GM12873 (cell line): ENCODE measurements at regions not wholly inside any gene's neighbourhood (a gene's known extent, or its start where the extent isn't known, plus 50 kb on each side); places are given as distances from the start of the nearest gene placed in this dataset.

ENCODE experiments used
- TF ChIP-seq, protein P1 (sequence below): IDR thresholded peaks from 2 replicates; pipeline ENCODE4 v1.5.1; 2012; ENCODE audit warnings: low read depth, mild to moderate bottlenecking, moderate library complexity, low read length, control low read depth; ENCODE audit not compliant: insufficient read depth; ENCODE audit errors: missing control alignments

DNA sequence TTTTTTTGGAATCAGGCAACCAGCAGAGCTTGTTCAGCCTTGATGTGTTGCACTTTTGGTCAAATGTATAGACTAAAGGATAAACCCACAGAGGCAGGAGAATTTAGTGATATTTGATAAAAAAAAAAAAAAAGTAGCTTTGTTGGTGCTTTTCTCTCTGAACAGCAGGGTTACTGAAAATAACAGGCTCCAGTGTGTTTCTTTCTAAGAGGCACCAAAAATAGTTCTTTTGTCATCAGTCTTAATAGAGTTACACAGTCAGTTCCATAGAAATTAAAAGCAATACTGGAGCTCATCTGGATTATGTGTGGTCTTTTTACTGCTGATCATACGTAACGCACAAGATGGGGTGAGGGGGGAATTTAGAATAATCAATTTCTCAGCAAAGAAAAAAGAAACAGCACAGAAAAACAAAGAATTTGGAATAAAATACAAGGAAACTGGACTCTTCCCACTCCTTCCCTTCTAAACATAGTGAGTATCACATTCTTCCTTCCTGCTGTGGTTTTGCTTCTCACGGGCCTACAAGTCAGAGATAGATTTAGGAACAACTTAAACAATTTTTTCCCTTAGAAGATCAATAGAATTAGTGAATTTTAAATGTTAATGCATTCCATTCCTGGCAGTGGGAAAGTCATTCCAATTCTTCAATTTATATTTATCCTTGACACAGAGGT lies 178.8 kb upstream of the AKR1E2 start:
- TF ChIP-seq, protein P1, sequence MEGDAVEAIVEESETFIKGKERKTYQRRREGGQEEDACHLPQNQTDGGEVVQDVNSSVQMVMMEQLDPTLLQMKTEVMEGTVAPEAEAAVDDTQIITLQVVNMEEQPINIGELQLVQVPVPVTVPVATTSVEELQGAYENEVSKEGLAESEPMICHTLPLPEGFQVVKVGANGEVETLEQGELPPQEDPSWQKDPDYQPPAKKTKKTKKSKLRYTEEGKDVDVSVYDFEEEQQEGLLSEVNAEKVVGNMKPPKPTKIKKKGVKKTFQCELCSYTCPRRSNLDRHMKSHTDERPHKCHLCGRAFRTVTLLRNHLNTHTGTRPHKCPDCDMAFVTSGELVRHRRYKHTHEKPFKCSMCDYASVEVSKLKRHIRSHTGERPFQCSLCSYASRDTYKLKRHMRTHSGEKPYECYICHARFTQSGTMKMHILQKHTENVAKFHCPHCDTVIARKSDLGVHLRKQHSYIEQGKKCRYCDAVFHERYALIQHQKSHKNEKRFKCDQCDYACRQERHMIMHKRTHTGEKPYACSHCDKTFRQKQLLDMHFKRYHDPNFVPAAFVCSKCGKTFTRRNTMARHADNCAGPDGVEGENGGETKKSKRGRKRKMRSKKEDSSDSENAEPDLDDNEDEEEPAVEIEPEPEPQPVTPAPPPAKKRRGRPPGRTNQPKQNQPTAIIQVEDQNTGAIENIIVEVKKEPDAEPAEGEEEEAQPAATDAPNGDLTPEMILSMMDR = no peak

DNA sequence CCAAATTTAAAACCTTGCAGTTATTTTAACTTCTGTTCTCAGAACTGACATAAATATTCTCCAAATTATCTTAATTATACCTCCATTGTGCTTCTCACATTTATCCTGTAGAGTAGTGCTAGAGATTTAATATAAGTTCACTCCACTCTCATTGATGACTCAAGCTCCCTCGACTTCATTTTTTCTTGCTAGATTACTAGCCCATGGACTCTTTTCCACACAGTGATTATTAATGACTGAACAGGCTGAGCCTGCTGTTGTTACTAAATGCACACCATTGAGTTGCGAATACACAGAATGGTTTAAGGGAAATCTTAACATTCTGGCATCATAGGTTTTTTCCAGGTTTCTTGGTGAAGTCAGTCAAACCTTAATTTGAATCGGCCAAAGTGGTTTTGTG lies 179.5 kb upstream of the AKR1E2 start:
- TF ChIP-seq, protein P1 = no peak

DNA sequence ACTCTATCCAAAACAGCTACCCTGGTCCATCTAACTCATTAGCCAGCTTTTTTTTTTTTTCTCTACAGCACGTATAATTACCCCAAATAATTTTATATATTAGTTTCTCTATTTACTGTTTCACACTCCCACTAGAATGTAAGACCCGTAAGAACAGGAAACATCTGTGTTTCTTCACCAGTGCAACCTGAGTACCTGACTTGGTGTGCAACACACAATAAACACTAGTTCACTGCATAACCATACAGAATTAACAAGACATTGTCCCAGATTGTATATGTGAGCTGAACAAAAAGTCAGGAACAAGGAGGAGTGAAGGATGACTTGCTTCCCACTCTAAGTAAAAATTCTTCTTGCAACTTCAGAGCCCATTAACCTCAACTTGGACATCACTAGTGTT lies 180.2 kb upstream of the AKR1E2 start:
- TF ChIP-seq, protein P1 = no peak

DNA sequence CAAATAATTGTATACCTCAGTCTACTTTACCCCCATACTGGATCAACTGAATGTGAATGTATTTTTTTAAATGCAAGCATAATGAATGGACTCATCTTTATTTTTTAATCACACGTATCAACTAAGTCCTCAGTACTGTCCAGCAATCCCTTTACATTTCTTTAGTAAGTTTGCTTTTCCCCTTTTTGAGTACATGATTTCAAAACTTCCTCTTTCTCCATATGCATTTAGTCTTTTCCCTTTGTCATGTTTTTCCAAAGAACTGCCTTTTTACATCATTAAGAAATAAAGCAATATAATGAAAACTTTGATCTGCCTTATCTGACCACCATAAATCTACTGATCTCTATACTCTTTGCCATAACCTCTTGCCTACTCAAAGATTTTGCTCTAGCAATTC lies 182.5 kb upstream of the AKR1E2 start:
- TF ChIP-seq, protein P1 = no peak

DNA sequence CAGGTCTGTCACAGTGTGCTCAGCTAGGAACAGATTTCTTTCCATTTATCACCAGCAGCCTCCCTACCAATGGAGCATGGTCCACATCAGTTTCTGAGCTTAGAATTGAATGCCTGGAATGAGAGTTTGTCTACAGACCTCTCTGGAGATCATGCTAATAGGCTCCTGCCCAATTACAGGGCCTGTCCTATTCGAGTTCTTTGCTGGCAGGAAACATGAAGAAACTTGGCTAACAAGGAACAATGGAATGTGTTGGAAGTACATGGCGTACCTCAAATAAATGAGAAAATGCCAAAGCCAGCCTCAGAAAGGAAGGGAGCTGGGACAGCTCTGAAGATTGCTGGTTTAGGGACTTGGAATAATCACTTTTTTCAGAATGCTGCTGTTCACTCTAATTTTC lies 186.0 kb upstream of the AKR1E2 start:
- TF ChIP-seq, protein P1 = no peak

DNA sequence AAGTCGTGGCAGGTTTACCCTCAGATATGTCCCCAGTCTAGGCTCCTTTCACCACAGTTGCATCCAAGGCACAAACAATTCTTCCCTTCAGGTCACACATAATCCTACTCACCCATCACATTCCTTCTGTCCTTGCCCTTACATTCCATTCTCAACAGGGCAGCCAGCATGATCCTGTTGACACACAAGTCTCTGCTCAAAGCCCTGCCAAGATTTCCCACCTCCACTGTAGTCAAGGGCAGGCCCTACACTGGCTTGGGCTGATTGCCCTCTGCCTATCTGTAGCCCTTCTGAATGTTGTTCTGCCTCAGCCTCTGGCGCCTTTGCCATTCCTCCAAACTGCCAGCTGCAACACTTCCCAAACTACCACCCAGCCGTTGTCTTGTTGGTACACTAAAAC lies 187.9 kb upstream of the AKR1E2 start:
- TF ChIP-seq, protein P1 = no peak

DNA sequence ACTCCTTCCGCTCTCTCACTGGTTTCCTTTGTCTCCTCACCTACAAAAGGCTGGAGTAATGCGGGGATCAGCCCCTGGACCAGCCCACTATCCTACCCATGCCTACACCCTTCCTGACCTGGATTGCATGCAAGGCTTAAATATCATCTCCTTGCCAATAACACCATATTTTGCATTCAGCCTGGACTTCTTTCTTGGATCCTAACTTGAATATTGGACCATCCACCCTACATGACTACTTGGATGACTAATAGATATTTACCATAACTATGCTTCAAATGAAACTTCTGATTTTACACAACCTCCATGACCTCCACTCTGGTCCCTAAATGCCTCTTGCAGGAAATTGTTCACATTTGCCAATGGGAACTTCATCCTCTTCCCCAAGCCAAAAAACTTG lies 188.3 kb upstream of the AKR1E2 start:
- TF ChIP-seq, protein P1 = no peak
